Fibroblast of skin of left biceps (primary cell): ENCODE measurements at regions not wholly inside any gene's neighbourhood (a gene's known extent, or its start where the extent isn't known, plus 50 kb on each side); places are given as distances from the start of the nearest gene placed in this dataset.

ENCODE experiments used
- DNase-seq, 2 experiments: peaks; one replicate each; pipeline ENCODE4 v3.0.0-alpha.2; 2013; ENCODE audit warnings: low read depth in 2 of 2

GRCh38 chr18:54532222-54532621 lies 58.8 kb upstream of the DYNAP start:
- no peak for DNase-seq

GRCh38 chr18:54532962-54533361 lies 58.1 kb upstream of the DYNAP start:
- DNase-seq = no peak
